ENCODE measurements at regions not wholly inside any gene's neighbourhood (a gene's known extent, or its start where the extent isn't known, plus 50 kb on each side); places are given as distances from the start of the nearest gene placed in this dataset.

DNA sequence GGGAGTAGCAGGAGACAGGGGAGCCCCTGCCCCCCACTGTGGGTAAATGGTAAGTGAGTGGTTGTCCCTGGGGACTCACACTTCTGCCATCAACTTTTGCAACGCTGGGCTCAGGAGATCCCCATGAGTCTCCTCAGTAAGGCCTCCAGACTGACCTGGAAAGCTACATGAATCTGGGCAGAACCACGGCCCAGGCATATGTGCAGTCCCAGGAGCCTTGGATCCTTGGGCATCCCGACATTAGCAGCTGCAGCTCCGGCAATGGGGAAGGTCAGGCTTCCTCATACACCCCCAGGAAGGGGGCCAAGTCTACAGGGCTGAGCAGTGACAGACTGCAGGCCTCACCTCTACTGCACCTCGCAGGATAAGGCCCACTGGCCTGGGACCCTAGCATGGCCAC is 868.7 kb upstream of the ADGRL4 start:
- TF ChIP-seq, protein P1, sequence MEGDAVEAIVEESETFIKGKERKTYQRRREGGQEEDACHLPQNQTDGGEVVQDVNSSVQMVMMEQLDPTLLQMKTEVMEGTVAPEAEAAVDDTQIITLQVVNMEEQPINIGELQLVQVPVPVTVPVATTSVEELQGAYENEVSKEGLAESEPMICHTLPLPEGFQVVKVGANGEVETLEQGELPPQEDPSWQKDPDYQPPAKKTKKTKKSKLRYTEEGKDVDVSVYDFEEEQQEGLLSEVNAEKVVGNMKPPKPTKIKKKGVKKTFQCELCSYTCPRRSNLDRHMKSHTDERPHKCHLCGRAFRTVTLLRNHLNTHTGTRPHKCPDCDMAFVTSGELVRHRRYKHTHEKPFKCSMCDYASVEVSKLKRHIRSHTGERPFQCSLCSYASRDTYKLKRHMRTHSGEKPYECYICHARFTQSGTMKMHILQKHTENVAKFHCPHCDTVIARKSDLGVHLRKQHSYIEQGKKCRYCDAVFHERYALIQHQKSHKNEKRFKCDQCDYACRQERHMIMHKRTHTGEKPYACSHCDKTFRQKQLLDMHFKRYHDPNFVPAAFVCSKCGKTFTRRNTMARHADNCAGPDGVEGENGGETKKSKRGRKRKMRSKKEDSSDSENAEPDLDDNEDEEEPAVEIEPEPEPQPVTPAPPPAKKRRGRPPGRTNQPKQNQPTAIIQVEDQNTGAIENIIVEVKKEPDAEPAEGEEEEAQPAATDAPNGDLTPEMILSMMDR (IDR thresholded peaks at IDR 0.05 in 4 of 5, conservative IDR thresholded peaks at IDR 0.05 in 1 of 5) = no peak
- TF ChIP-seq POLR2A (IDR thresholded peaks at IDR 0.05) = no peak
